B cell (primary cell): ENCODE measurements at regions not wholly inside any gene's neighbourhood (a gene's known extent, or its start where the extent isn't known, plus 50 kb on each side); places are given as distances from the start of the nearest gene placed in this dataset.

Source experiments
- CTCF ChIP-seq: fragments of 200-600 bp; IDR thresholded peaks from one replicate; pipeline ENCODE4 v1.8.0; 2022; ENCODE audit warnings: antibody characterized with exemption, mild to moderate bottlenecking
- EZH2 ChIP-seq: IDR thresholded peaks from 2 replicates; pipeline ENCODE4 v1.6.1; 2012; ENCODE audit warnings: borderline replicate concordance, low read depth, mild to moderate bottlenecking, moderate library complexity, low read length; ENCODE audit not compliant: insufficient read depth, poor library complexity, severe bottlenecking

GRCh38 chr15:81981908-81982307 is 63.9 kb downstream of the MEX3B start:
- TF ChIP-seq CTCF (no peak), EZH2 (no peak)
